ENCODE measurements at regions not wholly inside any gene's neighbourhood (a gene's known extent, or its start where the extent isn't known, plus 50 kb on each side); places are given as distances from the start of the nearest gene placed in this dataset.

DNA sequence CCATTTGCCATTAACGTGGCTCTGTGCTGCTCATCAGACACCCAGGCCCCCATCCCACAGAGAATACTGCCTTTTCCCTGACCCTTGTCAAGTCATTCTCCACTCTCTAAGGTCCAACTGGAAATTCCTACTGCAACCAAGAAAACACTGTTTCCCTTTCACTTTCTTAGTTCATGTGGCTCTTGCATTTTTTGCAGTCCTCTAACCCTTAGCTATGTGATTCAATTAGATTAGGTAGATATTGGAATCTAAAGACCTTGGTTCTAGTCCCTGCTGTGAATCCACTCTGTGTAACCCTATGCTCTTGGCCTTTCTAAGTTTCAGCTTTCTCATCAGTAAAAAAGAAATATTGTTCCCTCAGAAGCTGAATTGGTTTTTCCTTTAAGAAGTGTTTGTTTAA is 649.4 kb downstream of the CCDC171 start:
- DNase-seq: no peak
- Histone ChIP-seq H3K27ac (no peak overlapping the region), H3K4me1 (ENCODE audit: insufficient read depth) (no peaks in the 10 kb centered on the region), H3K36me3 (no peaks in the 10 kb centered on the region), H3K27me3 (no peaks in the 10 kb centered on the region), H3K4me3 (no peak overlapping the region), H3K9me3 (no peaks in the 10 kb centered on the region)
- 61 to 80% (median 76%) methylated on average over 1 of the region's 1 CpG for WGBS, 3 donors
- intact Hi-C loops (cut with DNase I): no loop called here
- TF ChIP-seq EP300 (IDR thresholded peaks at IDR 0.05): no peak
- TF ChIP-seq CTCF (IDR thresholded peaks at IDR 0.05): no peak
- no peak for TF ChIP-seq POLR2A (IDR thresholded peaks at IDR 0.05)

DNA sequence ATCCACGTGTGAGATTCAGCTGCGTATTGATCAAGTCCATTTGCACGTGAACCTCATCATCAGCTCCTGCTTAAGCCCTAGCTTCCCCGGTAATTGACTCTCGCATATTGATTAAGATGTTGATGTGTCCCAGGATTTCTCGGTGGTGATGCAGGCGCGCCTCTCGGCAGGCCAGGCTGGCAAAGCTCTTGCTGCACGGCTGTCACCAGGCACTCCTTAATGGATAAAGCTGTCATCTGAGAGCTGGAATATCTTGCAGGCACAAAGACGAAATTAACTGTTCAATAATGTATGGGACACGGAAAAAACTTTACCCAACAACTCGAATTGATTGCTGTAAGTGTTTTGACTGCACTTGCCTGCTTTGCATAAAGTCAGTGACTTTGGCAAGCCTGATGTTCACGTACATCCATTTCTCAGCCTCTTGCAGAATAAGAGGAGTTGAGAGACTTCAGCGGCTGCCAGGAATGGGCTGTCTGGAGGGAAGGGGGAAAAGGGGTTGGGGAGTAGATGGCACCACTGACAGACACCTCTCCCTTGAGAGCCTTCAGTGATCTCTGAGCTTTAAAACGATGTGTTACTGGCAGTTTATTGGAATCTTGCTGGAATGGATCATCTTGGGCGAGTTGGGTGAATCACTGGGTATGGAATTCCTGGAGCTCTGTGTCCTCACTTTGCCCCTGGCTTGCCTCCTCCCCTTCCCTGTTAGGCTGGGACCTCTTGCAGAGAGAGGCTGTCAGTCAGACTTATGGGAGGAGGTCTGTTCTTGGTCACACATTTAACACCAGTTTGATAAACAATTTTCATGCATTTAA is 650.3 kb downstream of the CCDC171 start:
- no peak for DNase-seq
- no peaks in the 10 kb centered on the region for H3K9me3 ChIP-seq
- H3K4me3 ChIP-seq: no peak overlapping the region
- no peak for TF ChIP-seq CTCF (IDR thresholded peaks at IDR 0.05)
- TF ChIP-seq POLR2A (IDR thresholded peaks at IDR 0.05): no peak
- TF ChIP-seq EP300 (IDR thresholded peaks at IDR 0.05): no peak
- no peaks in the 10 kb centered on the region for H3K27me3 ChIP-seq
- intact Hi-C loops (cut with DNase I): no loop called here
- WGBS, 3 donors: 89 to 92% (median 89%) methylated on average over 17 of the region's 17 CpGs
- H3K36me3 ChIP-seq: no peaks in the 10 kb centered on the region
- H3K27ac ChIP-seq: no peak overlapping the region
- no peaks in the 10 kb centered on the region for H3K4me1 ChIP-seq (ENCODE audit: insufficient read depth)

DNA sequence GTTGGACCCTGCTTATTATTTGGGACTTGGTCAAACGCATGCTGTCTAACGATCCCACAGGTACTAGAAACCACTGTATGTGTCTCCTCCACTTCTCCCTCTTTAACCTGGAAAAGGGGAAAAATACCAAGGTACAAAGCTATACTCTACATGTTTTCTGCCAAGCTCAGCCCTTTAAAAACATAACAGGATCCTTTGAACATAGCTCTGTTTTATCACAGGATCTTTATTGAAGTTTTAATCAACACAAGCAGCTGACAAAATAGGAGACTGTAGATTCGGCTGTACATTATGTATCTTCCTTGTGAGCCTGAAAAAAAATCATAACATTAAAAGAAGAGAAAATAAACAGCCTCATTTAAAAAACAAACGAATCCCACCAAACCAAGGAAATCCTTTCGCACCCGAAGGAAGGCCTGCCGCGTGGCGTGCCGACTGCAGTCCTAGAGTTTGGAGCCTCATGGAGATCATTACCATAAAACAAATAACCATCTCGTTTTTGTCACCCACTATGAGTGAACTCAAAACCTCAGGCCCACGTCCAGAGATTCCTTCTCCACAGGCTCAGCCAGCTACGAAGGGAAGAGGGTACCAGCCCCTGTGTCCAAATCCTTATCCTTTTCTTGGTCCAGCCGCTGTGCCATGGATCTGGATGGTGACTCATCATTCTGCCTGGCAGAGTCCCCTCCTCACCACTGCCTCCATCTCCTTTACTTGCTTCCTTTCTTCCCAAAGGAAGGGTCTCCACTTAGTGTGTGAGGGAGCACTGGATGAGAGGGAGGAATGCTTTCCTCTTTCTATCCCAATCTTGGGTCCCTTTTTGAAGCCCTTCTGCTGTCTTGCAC is 651.1 kb downstream of the CCDC171 start:
- H3K4me1 ChIP-seq (ENCODE audit: insufficient read depth): no peaks in the 10 kb centered on the region
- no peaks in the 10 kb centered on the region for H3K36me3 ChIP-seq
- H3K27me3 ChIP-seq: no peaks in the 10 kb centered on the region
- H3K9me3 ChIP-seq: no peaks in the 10 kb centered on the region
- H3K4me3 ChIP-seq: no peak overlapping the region
- DNase-seq: no peak
- 90 to 93% (median 92%) methylated on average over 14 of the region's 14 CpGs for WGBS, 3 donors
- no peak overlapping the region for H3K27ac ChIP-seq
- no peak for TF ChIP-seq EP300 (IDR thresholded peaks at IDR 0.05)
- TF ChIP-seq POLR2A (IDR thresholded peaks at IDR 0.05): no peak
- TF ChIP-seq CTCF (IDR thresholded peaks at IDR 0.05): no peak
- intact Hi-C loops (cut with DNase I): no loop called here

GRCh38 chr9:16205455-16205854 is 652.6 kb downstream of the CCDC171 start:
- Histone ChIP-seq H3K4me3 (no peak overlapping the region), H3K27me3 (no peaks in the 10 kb centered on the region), H3K9me3 (no peaks in the 10 kb centered on the region), H3K4me1 (ENCODE audit: insufficient read depth) (no peaks in the 10 kb centered on the region), H3K27ac (no peak overlapping the region), H3K36me3 (no peaks in the 10 kb centered on the region)
- TF ChIP-seq EP300 (IDR thresholded peaks at IDR 0.05): no peak
- no peak for TF ChIP-seq CTCF (IDR thresholded peaks at IDR 0.05)
- TF ChIP-seq POLR2A (IDR thresholded peaks at IDR 0.05): no peak
- no peak for DNase-seq
- 65 to 77% (median 72%) methylated on average over 2 of the region's 2 CpGs for WGBS, 3 donors
- intact Hi-C loops (cut with DNase I): no loop called here

Data from ovary (tissue), 7 donors.